Heart left ventricle (tissue), 13 donors: ENCODE measurements at regions not wholly inside any gene's neighbourhood (a gene's known extent, or its start where the extent isn't known, plus 50 kb on each side); places are given as distances from the start of the nearest gene placed in this dataset.

Experiments
- CTCF ChIP-seq, 12 donors: fragments of 200-600 bp; sonication (generic) in 4 of 12; IDR thresholded peaks; one replicate each; pipeline versions ENCODE4 v1.5.0 to v1.8.0; 2018 to 2022; ENCODE audit warnings: antibody characterized with exemption in 12 of 12, mild to moderate bottlenecking in 5 of 12
- POLR2A ChIP-seq, 2 donors: fragments of 450-650 bp; IDR thresholded peaks; one replicate each; pipeline ENCODE4 v1.6.1; 2017; ENCODE audit warnings: antibody characterized with exemption in 2 of 2, mild to moderate bottlenecking in 2 of 2, moderate library complexity in 2 of 2
- donor health status: ischemic (EF 13 %, LVEDD 7.1; RV severe dilation, severe dysfunction).
- donor health status: DM: no; HTN: yes; CAD: no.
- donor health status: DM: no; HTN: no; CAD: no.
- donor health status: ischemic (EF 25% LVEDD 6.9; RV normal size, moderate dysfunction).
- donor health status: ischemic (EF 25% LVEDD 5.7; RV mildly dilated, moderate dysfunction).
- donor health status: ischemic (EF 35%, LVEDD 5.7; RV mildly dilated, moderate dysfunction).
- donor health status: nonischemic (EF 11% LVEDD 7.7; RV severe dilation, severe dysfunction).
- donor health status: DM: yes; HTN: yes; CAD: no.
- donor health status: PGD.
- donor health status: ischemic (EF 29% LVEDD 5.4; RV normal size, mild dysfunction).
- donor health status: nonischemic (EF 23%, LVEDD 6.1; RV moderate dilation, normal function).

- no peak for TF ChIP-seq CTCF (IDR thresholded peaks at IDR 0.05)
- TF ChIP-seq POLR2A (IDR thresholded peaks at IDR 0.05) = no peak
Observed at GRCh38 chr10:133031541-133032125, 56.1 kb upstream of the ADGRA1 start.
